IMR-90 (cell line): ENCODE measurements at regions not wholly inside any gene's neighbourhood (a gene's known extent, or its start where the extent isn't known, plus 50 kb on each side); places are given as distances from the start of the nearest gene placed in this dataset.
"Not testable (repeated sequence)": the region's sequence is repeated elsewhere in the genome, so short reads cannot be mapped to it uniquely, and the experiment has no call there.

Source experiments
- ATAC-seq: fragments of 200-7000 bp; cut with Tn5 transposase; 2 replicates; pipeline ENCODE4 v1.9.1; 2020; ENCODE audit warnings: low read depth, mild to moderate bottlenecking, moderate library complexity
- BruUV-seq: library from RNA; stranded (reverse); fragments of 400-500 nt; replicated peaks from 2 replicates; lab custom pipeline; 2021; lab: Mats Ljungman, UMichigan
- CTCF ChIA-PET: fragments of 300-600 bp; formaldehyde crosslinking; extraction: SDS; loops from one replicate; lab custom pipeline; 2021; ENCODE audit warnings: antibody characterized with exemption; lab: Yijun Ruan, JAX
- POLR2A ChIA-PET: fragments of 300-600 bp; sonication (Branson Sonifier 250); formaldehyde crosslinking; loops from one replicate; lab custom pipeline; 2022; ENCODE audit warnings: antibody characterized with exemption; ENCODE audit not compliant: unreplicated experiment; lab: Charles Lee
- DNase-seq: peaks from one replicate; pipeline ENCODE4 v3.0.0; 2013
- H2AFZ ChIP-seq: replicated peaks from 2 replicates; pipeline ENCODE3; 2013; ENCODE audit warnings: low read length, mild to moderate bottlenecking; ENCODE audit not compliant: poor library complexity
- H2AK5ac ChIP-seq: 2 replicates; pipeline ENCODE4 v1.6.1; 2013; ENCODE audit warnings: low read depth, low read length, inconsistent platforms
- H2AK9ac ChIP-seq: replicated peaks from 2 replicates; pipeline ENCODE3; 2013; ENCODE audit warnings: mild to moderate bottlenecking, low read depth, low read length, moderate library complexity; ENCODE audit not compliant: poor library complexity
- H2BK120ac ChIP-seq: 2 replicates; pipeline ENCODE4 v1.6.1; 2013; ENCODE audit warnings: low read depth, low read length, inconsistent platforms
- H2BK15ac ChIP-seq: 3 replicates; pipeline ENCODE4 v1.6.1; 2013; ENCODE audit warnings: low read depth, low read length, inconsistent platforms
- H2BK20ac ChIP-seq: 2 replicates; pipeline ENCODE4 v1.6.1; 2013; ENCODE audit warnings: low read depth, mild to moderate bottlenecking, inconsistent platforms, low read length, moderate library complexity
- H2BK5ac ChIP-seq: 2 replicates; pipeline ENCODE4 v1.6.1; 2013; ENCODE audit warnings: mild to moderate bottlenecking, low read depth, low read length, inconsistent platforms; ENCODE audit not compliant: poor library complexity, severe bottlenecking
- H3K14ac ChIP-seq: replicated peaks from 2 replicates; pipeline ENCODE4 v1.6.1; 2013; ENCODE audit warnings: low read depth, low read length, inconsistent platforms
- H3K18ac ChIP-seq: 2 replicates; pipeline ENCODE4 v1.6.1; 2013; ENCODE audit warnings: low read depth, low read length, control low read depth
- H3K23ac ChIP-seq: 2 replicates; pipeline ENCODE4 v1.6.1; 2013; ENCODE audit warnings: low read depth, low read length, inconsistent platforms
- H3K27ac ChIP-seq: 2 replicates; pipeline ENCODE4 v1.5.1; 2013; ENCODE audit warnings: mild to moderate bottlenecking, control low read depth, low read length; ENCODE audit not compliant: insufficient read depth
- H3K27me3 ChIP-seq: 2 replicates; pipeline ENCODE4 v1.6.1; 2013; ENCODE audit warnings: low read length; ENCODE audit not compliant: control insufficient read depth, insufficient read depth
- H3K36me3 ChIP-seq: 2 replicates; pipeline ENCODE4 v1.6.1; 2013; ENCODE audit warnings: low read length, mixed read lengths; ENCODE audit not compliant: control insufficient read depth, insufficient read depth
- H3K4ac ChIP-seq: 2 replicates; pipeline ENCODE4 v1.6.1; 2013; ENCODE audit warnings: low read depth, low read length, inconsistent platforms
- H3K4me1 ChIP-seq: 2 replicates; pipeline ENCODE4 v1.6.1; 2013; ENCODE audit warnings: low read length, mixed read lengths; ENCODE audit not compliant: control insufficient read depth, insufficient read depth
- H3K4me2 ChIP-seq: 2 replicates; pipeline ENCODE4 v1.6.1; 2013; ENCODE audit warnings: low read depth, mild to moderate bottlenecking, control low read depth, low read length, moderate library complexity
- H3K4me3 ChIP-seq: 2 replicates; pipeline ENCODE4 v1.5.1; 2013; ENCODE audit warnings: low read depth, mild to moderate bottlenecking, control low read depth, low read length, moderate library complexity; ENCODE audit not compliant: insufficient read depth
- H3K56ac ChIP-seq: 2 replicates; pipeline ENCODE4 v1.6.1; 2013; ENCODE audit warnings: low read length, inconsistent platforms; ENCODE audit not compliant: insufficient read depth; ENCODE audit errors: extremely low read depth
- H3K79me1 ChIP-seq, 2 experiments: 2 replicates each; pipeline ENCODE4 v1.6.1; 2013; ENCODE audit warnings: low read length in 2 of 2, inconsistent platforms in 1 of 2, low read depth in 1 of 2
- H3K9ac ChIP-seq: 2 replicates; pipeline ENCODE4 v1.6.1; 2013; ENCODE audit warnings: low read depth, low read length, control low read depth
- H3K9me1 ChIP-seq: 2 replicates; pipeline ENCODE4 v1.6.1; 2013; ENCODE audit warnings: low read length, inconsistent platforms; ENCODE audit not compliant: insufficient read depth
- H3K9me3 ChIP-seq: 2 replicates; pipeline ENCODE4 v1.6.1; 2013; ENCODE audit warnings: low read length; ENCODE audit not compliant: control insufficient read depth, insufficient read depth
- H4K20me1 ChIP-seq: 2 replicates; pipeline ENCODE4 v1.6.1; 2013; ENCODE audit warnings: low read length, inconsistent platforms; ENCODE audit not compliant: insufficient read depth
- H4K5ac ChIP-seq: 2 replicates; pipeline ENCODE4 v1.6.1; 2013; ENCODE audit warnings: mild to moderate bottlenecking, low read depth, low read length, control low read depth
- H4K8ac ChIP-seq, 2 experiments: 2 replicates each; pipeline ENCODE4 v1.6.1; 2013; ENCODE audit warnings: low read depth in 2 of 2, low read length in 2 of 2, control low read depth in 1 of 2, inconsistent platforms in 1 of 2
- H4K91ac ChIP-seq: 2 replicates; pipeline ENCODE4 v1.6.1; 2013; ENCODE audit warnings: low read depth, low read length, inconsistent platforms; ENCODE audit not compliant: insufficient read depth
- CEBPB ChIP-seq: IDR thresholded peaks from 2 replicates; pipeline ENCODE4 v1.6.1; 2012; ENCODE audit warnings: low read depth, low read length, improper control_type of control experiment
- CHD1 ChIP-seq: IDR thresholded peaks from 2 replicates; pipeline ENCODE4 v1.6.1; 2012; ENCODE audit warnings: low read depth, low read length, improper control_type of control experiment
- FOS ChIP-seq: fragments of 150-350 bp; IDR thresholded peaks from 2 replicates; pipeline ENCODE4 v1.6.1; 2016; ENCODE audit warnings: low read depth, low read length
- MAFK ChIP-seq: IDR thresholded peaks from 2 replicates; pipeline ENCODE4 v1.6.1; 2012; ENCODE audit warnings: low read depth, low read length, improper control_type of control experiment
- MAZ ChIP-seq: IDR thresholded peaks from 2 replicates; pipeline ENCODE4 v1.6.1; 2012; ENCODE audit warnings: low read depth, mild to moderate bottlenecking, low read length, improper control_type of control experiment, moderate library complexity, borderline replicate concordance
- MXI1 ChIP-seq: IDR thresholded peaks from 2 replicates; pipeline ENCODE4 v1.6.1; 2012; ENCODE audit warnings: low read depth, mild to moderate bottlenecking, low read length, moderate library complexity, borderline replicate concordance
- NFE2L2 ChIP-seq: fragments of 150-350 bp; IDR thresholded peaks from 2 replicates; pipeline ENCODE4 v1.6.1; 2016; ENCODE audit warnings: low read depth, mild to moderate bottlenecking, low read length
- POLR2A ChIP-seq: IDR thresholded peaks from 2 replicates; pipeline ENCODE4 v1.6.1; 2012; ENCODE audit warnings: mild to moderate bottlenecking, low read depth, low read length
- RFX5 ChIP-seq: IDR thresholded peaks from 2 replicates; pipeline ENCODE4 v1.8.0; 2012; ENCODE audit warnings: low read depth, mild to moderate bottlenecking, low read length, moderate library complexity
- WGBS, 2 experiments: methylation state at CpG; one replicate each; pipeline versions ENCODE4 v1.1.5 to v1.1.7; 2013; ENCODE audit warnings: missing lambda C conversion rate in 2 of 2; ENCODE audit not compliant: insufficient read length in 1 of 2; ENCODE audit errors: extremely low coverage in 2 of 2; 5-methylcytosine and 5-hydroxymethylcytosine counted together
- dilution Hi-C: fragments of 300-500 bp; cut with HindIII; formaldehyde crosslinking; loops from one replicate; pipeline ENCODE4 v1.14.3; 2018; ENCODE audit warnings: low sequenced_read_pairs; ENCODE audit not compliant: unreplicated experiment
- in situ Hi-C: fragments of 300-500 bp; cut with MboI; formaldehyde crosslinking; loops from 3 replicates; pipeline ENCODE4 v1.14.3; 2019; ENCODE audit warnings: low sequenced_read_pairs, inconsistent platforms, mixed read lengths
- intact Hi-C: fragments of 100-400 bp; cut with micrococcal nuclease; formaldehyde crosslinking; loops from 2 replicates; pipeline ENCODE4 v1.10.0; 2022
- TF ChIP-seq, protein P1 (sequence below): conservative IDR thresholded peaks from 2 replicates; pipeline ENCODE4 v1.5.1; 2012; ENCODE audit warnings: mild to moderate bottlenecking, low read depth, low read length, improper control_type of control experiment

DNA sequence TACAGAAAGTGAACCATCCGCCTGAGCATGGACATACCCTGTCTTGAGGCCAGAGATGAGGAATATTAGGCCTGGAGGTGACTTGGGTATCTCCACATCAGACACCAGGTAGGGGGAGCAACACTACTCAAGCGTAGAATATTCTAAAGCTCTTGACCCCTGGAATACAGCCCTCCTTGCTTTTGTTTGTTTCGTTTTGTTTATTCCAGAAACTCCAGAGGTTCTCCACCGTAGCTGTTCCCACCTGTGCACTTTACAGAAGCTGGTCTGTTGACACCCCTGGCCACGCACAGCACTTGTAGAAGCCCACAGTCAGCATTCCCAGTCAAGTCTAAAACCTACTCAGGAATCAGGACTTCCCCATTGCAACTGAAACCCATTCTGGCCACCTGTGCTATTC lies 139.6 kb upstream of the NEBL start:
- in situ Hi-C loops (no loop called here), dilution Hi-C loops (no loop called here), intact Hi-C loops (no loop called here)
- Histone ChIP-seq H2BK15ac (no peak overlapping the region), H4K5ac (no peak overlapping the region), H3K4ac (no peak overlapping the region), H3K56ac (no peak overlapping the region), H3K23ac (no peak overlapping the region), H2BK20ac (no peak overlapping the region), H2AK9ac (no peak overlapping the region), H3K14ac (no peak overlapping the region), H3K9ac (no peak overlapping the region), H3K4me3 (no peak overlapping the region), H3K36me3 (no peaks in the 10 kb centered on the region), H3K9me1 (no peaks in the 10 kb centered on the region), H3K4me2 (no peak overlapping the region), H2AFZ (no peak overlapping the region), H3K18ac (no peak overlapping the region), H2BK120ac (no peak overlapping the region), H2BK5ac (no peak overlapping the region), H3K4me1 (no peaks in the 10 kb centered on the region), H3K79me1 (no peaks in the 10 kb centered on the region), H3K9me3 (peaks cover 4% of the 10 kb centered on the region; the same call in 1 of the 2 replicates), H3K27ac (no peak overlapping the region), H4K8ac (no peak overlapping the region), H4K91ac (no peak overlapping the region), H2AK5ac (no peak overlapping the region), H4K20me1 (no peaks in the 10 kb centered on the region), H3K27me3 (no peaks in the 10 kb centered on the region)
- ChIA-PET POLR2A (no interaction called here), CTCF (no interaction called here)
- BruUV-seq: no TSS peak
- no peak for ATAC-seq
- TF ChIP-seq MAZ (no peak), NFE2L2 (no peak), POLR2A (no peak), CEBPB (no peak), CHD1 (no peak), MAFK (no peak), FOS (no peak), MXI1 (no peak), RFX5 (no peak)
- TF ChIP-seq, protein P1, sequence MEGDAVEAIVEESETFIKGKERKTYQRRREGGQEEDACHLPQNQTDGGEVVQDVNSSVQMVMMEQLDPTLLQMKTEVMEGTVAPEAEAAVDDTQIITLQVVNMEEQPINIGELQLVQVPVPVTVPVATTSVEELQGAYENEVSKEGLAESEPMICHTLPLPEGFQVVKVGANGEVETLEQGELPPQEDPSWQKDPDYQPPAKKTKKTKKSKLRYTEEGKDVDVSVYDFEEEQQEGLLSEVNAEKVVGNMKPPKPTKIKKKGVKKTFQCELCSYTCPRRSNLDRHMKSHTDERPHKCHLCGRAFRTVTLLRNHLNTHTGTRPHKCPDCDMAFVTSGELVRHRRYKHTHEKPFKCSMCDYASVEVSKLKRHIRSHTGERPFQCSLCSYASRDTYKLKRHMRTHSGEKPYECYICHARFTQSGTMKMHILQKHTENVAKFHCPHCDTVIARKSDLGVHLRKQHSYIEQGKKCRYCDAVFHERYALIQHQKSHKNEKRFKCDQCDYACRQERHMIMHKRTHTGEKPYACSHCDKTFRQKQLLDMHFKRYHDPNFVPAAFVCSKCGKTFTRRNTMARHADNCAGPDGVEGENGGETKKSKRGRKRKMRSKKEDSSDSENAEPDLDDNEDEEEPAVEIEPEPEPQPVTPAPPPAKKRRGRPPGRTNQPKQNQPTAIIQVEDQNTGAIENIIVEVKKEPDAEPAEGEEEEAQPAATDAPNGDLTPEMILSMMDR: no peak
- no peak for DNase-seq
- WGBS, 2 experiments: 49% methylated on average over 2 of the region's 5 CpGs; no CpG with 5 or more reads in 1 of the 2 experiments

DNA sequence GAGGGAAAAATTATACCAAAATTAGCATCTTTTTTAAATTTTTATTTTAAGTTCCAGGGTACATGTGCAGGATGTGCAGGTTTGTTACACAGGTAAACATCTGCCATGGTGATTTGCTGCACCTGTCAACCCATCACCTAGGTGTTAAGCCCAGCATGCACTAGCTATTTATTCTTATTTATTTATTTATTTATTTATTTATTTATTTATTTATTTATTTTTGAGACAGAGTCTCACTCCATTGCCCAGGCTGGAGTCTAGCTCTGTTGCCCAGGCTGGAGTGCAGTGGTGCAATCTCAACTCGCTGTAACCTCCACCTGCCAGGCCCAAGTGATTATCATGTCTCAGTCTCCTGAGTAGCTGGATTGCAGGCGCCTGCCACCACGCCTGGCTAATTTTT lies 137.7 kb upstream of the NEBL start:
- H2AFZ ChIP-seq, H4K8ac ChIP-seq, H3K4me1 ChIP-seq, H3K23ac ChIP-seq, H3K27ac ChIP-seq, H2BK5ac ChIP-seq, H3K9ac ChIP-seq, DNase-seq, H3K14ac ChIP-seq, H3K4me2 ChIP-seq, CTCF ChIA-PET, H3K4ac ChIP-seq, ATAC-seq, in situ Hi-C loops, H3K18ac ChIP-seq, H2BK120ac ChIP-seq, H3K9me1 ChIP-seq, BruUV-seq, H2BK15ac ChIP-seq, H2AK9ac ChIP-seq, intact Hi-C loops, dilution Hi-C loops, H3K4me3 ChIP-seq, H3K56ac ChIP-seq, H3K27me3 ChIP-seq, H3K79me1 ChIP-seq, H2BK20ac ChIP-seq, H3K36me3 ChIP-seq, POLR2A ChIA-PET, H4K91ac ChIP-seq, H4K20me1 ChIP-seq, H2AK5ac ChIP-seq, H4K5ac ChIP-seq: not testable (repeated sequence)
- WGBS, 2 experiments: 82% methylated on average over 3 of the region's 3 CpGs; no CpG with 5 or more reads in 1 of the 2 experiments
- H3K9me3 ChIP-seq: peaks cover 11% of the 10 kb centered on the region; the same call in 1 of the 2 replicates
